GM19043 (cell line): ENCODE measurements at regions not wholly inside any gene's neighbourhood (a gene's known extent, or its start where the extent isn't known, plus 50 kb on each side); places are given as distances from the start of the nearest gene placed in this dataset.

Experiments used
- ATAC-seq: cut with Tn5 transposase; IDR thresholded peaks from one replicate; pipeline ENCODE4 v1.9.1; 2021; ENCODE audit warnings: low read depth; ENCODE audit not compliant: unreplicated experiment

GRCh38 chr13:31923134-31923763 lies 108.3 kb upstream of the FRY start:
- no peak for ATAC-seq

GRCh38 chr13:31925079-31925478 lies 106.5 kb upstream of the FRY start:
- ATAC-seq = no peak

- no peak for ATAC-seq
These were observed 104.3 kb upstream of the FRY start for GRCh38 chr13:31927219-31927653.

GRCh38 chr13:31929031-31929770 lies 102.4 kb upstream of the FRY start:
- no peak for ATAC-seq

GRCh38 chr13:31930490-31930889 lies 101.1 kb upstream of the FRY start:
- ATAC-seq = peak; percentile 20

- peak; percentile 99 for ATAC-seq
These were observed 100.6 kb upstream of the FRY start for GRCh38 chr13:31930901-31931522.

- no peak for ATAC-seq
These were observed 94.1 kb upstream of the FRY start for GRCh38 chr13:31937436-31937835.

GRCh38 chr13:31940076-31940475 lies 91.5 kb upstream of the FRY start:
- no peak for ATAC-seq

GRCh38 chr13:31943591-31943990 lies 88.0 kb upstream of the FRY start:
- ATAC-seq = no peak

GRCh38 chr13:31944262-31945160 lies 87.1 kb upstream of the FRY start:
- no peak for ATAC-seq

- no peak for ATAC-seq
These were observed 86.2 kb upstream of the FRY start for GRCh38 chr13:31945202-31945961.

GRCh38 chr13:31946091-31946770 lies 85.3 kb upstream of the FRY start:
- ATAC-seq = no peak

GRCh38 chr13:31947105-31947504 lies 84.5 kb upstream of the FRY start:
- ATAC-seq = no peak

GRCh38 chr13:31947506-31947905 lies 84.1 kb upstream of the FRY start:
- ATAC-seq = no peak

- no peak for ATAC-seq
These were observed 82.1 kb upstream of the FRY start for GRCh38 chr13:31949486-31949885.

GRCh38 chr13:31950111-31950815 lies 81.3 kb upstream of the FRY start:
- no peak for ATAC-seq

GRCh38 chr13:31951215-31951678 lies 80.3 kb upstream of the FRY start:
- ATAC-seq = peak; percentile 90

- ATAC-seq = no peak
These were observed 78.8 kb upstream of the FRY start for GRCh38 chr13:31952641-31953380.
